ENCODE measurements at regions not wholly inside any gene's neighbourhood (a gene's known extent, or its start where the extent isn't known, plus 50 kb on each side); places are given as distances from the start of the nearest gene placed in this dataset.
"Not testable (repeated sequence)": the region's sequence is repeated elsewhere in the genome, so short reads cannot be mapped to it uniquely, and the experiment has no call there.

GRCh38 chr15:88965097-88965496, 51.9 kb upstream of the MFGE8 start:
- H3K4me3 ChIP-seq (ENCODE audit: low read length); H3K36me3 Mint-ChIP-seq; H3K9me3 Mint-ChIP-seq; H3K4me3 Mint-ChIP-seq; H3K36me3 ChIP-seq (ENCODE audit: control insufficient read depth, insufficient read depth, low read length); ATAC-seq; DNase-seq; H3K4me1 Mint-ChIP-seq; H3K27ac ChIP-seq (ENCODE audit: low read length); H3K9me3 ChIP-seq (ENCODE audit: control insufficient read depth, insufficient read depth, low read length); intact Hi-C loops (cut with micrococcal nuclease); H3K4me1 ChIP-seq (ENCODE audit: control insufficient read depth, insufficient read depth, low read length); H3K27me3 ChIP-seq (ENCODE audit: control insufficient read depth, insufficient read depth, low read length); H3K27ac Mint-ChIP-seq; H3K27me3 Mint-ChIP-seq (ENCODE audit: low read depth in 2 of 2): not testable (repeated sequence)
- WGBS (ENCODE audit: insufficient coverage), result no CpG with 5 or more reads among the region's 1 CpG

- no peak overlapping the region for H3K27ac Mint-ChIP-seq
- peaks cover 3 to 4% of the 10 kb centered on the region in 2 donors for H3K9me3 Mint-ChIP-seq
Observed at GRCh38 chr15:88970232-88970631, 57.1 kb upstream of the MFGE8 start.

DNA sequence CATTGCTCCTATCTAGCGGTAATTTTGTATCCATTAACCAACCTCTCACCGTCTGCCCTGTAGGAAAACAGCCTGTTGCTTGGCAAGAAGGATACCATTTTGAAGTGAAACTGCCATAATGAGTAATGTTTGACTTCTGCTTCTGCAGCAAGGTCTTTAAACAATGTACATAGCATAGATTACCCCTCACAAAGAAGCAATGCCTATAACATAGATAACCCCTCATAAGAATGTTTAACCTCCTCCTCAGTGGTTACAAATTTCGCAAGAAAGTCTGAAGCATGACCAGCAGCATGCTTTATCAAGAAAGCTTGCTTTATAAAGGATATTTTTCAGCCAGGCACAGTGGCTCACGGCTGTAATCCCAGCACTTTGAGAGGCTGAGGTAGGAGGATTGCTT, 61.2 kb upstream of the MFGE8 start:
- 93% methylated on average over 4 of the region's 4 CpGs for WGBS (ENCODE audit: insufficient coverage)
- Histone ChIP-seq H3K27me3 (ENCODE audit: control insufficient read depth, insufficient read depth, low read length) (no peaks in the 10 kb centered on the region), H3K27ac (ENCODE audit: low read length) (no peak overlapping the region), H3K4me1 (ENCODE audit: control insufficient read depth, insufficient read depth, low read length) (no peaks in the 10 kb centered on the region), H3K4me3 (ENCODE audit: low read length) (no peak overlapping the region), H3K9me3 (ENCODE audit: control insufficient read depth, insufficient read depth, low read length) (peaks cover 3% of the 10 kb centered on the region), H3K36me3 (ENCODE audit: control insufficient read depth, insufficient read depth, low read length) (no peaks in the 10 kb centered on the region)
- intact Hi-C loops (cut with micrococcal nuclease), result no loop called here
- Mint-ChIP-seq H3K27ac (no peak overlapping the region), H3K27me3 (ENCODE audit: low read depth in 2 of 2) (peaks cover 12 to 31% of the 10 kb centered on the region in 2 donors), H3K4me3 (no peak overlapping the region), H3K9me3 (no peaks in the 10 kb centered on the region), H3K4me1 (no peaks in the 10 kb centered on the region), H3K36me3 (no peaks in the 10 kb centered on the region)
- TF ChIP-seq CTCF (IDR thresholded peaks at IDR 0.05), result no peak
- DNase-seq, result no peak
- no peak for ATAC-seq

More at GRCh38 chr15:88970232-88970631, 57.1 kb upstream of the MFGE8 start:
- no peaks in the 10 kb centered on the region for H3K4me1 ChIP-seq (ENCODE audit: control insufficient read depth, insufficient read depth, low read length)
- H3K9me3 ChIP-seq (ENCODE audit: control insufficient read depth, insufficient read depth, low read length), result peaks cover 7% of the 10 kb centered on the region
- DNase-seq (no peak), ATAC-seq (no peak)
- TF ChIP-seq CTCF (IDR thresholded peaks at IDR 0.05), result no peak
- Mint-ChIP-seq H3K36me3 (no peaks in the 10 kb centered on the region), H3K27me3 (ENCODE audit: low read depth in 2 of 2) (peaks cover 14 to 20% of the 10 kb centered on the region in 2 donors), H3K4me1 (no peaks in the 10 kb centered on the region), H3K4me3 (no peak overlapping the region)
- WGBS (ENCODE audit: insufficient coverage), result no CpG with 5 or more reads among the region's 1 CpG
- H3K36me3 ChIP-seq (ENCODE audit: control insufficient read depth, insufficient read depth, low read length), result no peaks in the 10 kb centered on the region
- H3K27ac ChIP-seq (ENCODE audit: low read length), result no peak overlapping the region
- H3K4me3 ChIP-seq (ENCODE audit: low read length), result no peak overlapping the region
- intact Hi-C loops (cut with micrococcal nuclease), result no loop called here
- H3K27me3 ChIP-seq (ENCODE audit: control insufficient read depth, insufficient read depth, low read length), result no peaks in the 10 kb centered on the region

GRCh38 chr15:88975891-88976290, 62.7 kb upstream of the MFGE8 start:
- H3K9me3 ChIP-seq (ENCODE audit: control insufficient read depth, insufficient read depth, low read length), result no peaks in the 10 kb centered on the region
- intact Hi-C loops (cut with micrococcal nuclease), result no loop called here
- TF ChIP-seq CTCF (IDR thresholded peaks at IDR 0.05), result no peak
- no peaks in the 10 kb centered on the region for H3K36me3 ChIP-seq (ENCODE audit: control insufficient read depth, insufficient read depth, low read length)
- H3K36me3 Mint-ChIP-seq, result no peaks in the 10 kb centered on the region
- no peaks in the 10 kb centered on the region for H3K9me3 Mint-ChIP-seq
- no peak overlapping the region for H3K27ac Mint-ChIP-seq
- no peak for ATAC-seq
- H3K27me3 Mint-ChIP-seq (ENCODE audit: low read depth in 2 of 2), result peaks cover 9 to 17% of the 10 kb centered on the region in 2 donors
- no peaks in the 10 kb centered on the region for H3K4me1 Mint-ChIP-seq
- H3K4me1 ChIP-seq (ENCODE audit: control insufficient read depth, insufficient read depth, low read length), result no peaks in the 10 kb centered on the region
- no peak for DNase-seq
- no peak overlapping the region for H3K4me3 Mint-ChIP-seq
- H3K4me3 ChIP-seq (ENCODE audit: low read length), result no peak overlapping the region
- no peaks in the 10 kb centered on the region for H3K27me3 ChIP-seq (ENCODE audit: control insufficient read depth, insufficient read depth, low read length)
- no peak overlapping the region for H3K27ac ChIP-seq (ENCODE audit: low read length)

Data from natural killer cell (primary cell).